ENCODE measurements at regions not wholly inside any gene's neighbourhood (a gene's known extent, or its start where the extent isn't known, plus 50 kb on each side); places are given as distances from the start of the nearest gene placed in this dataset.

DNA sequence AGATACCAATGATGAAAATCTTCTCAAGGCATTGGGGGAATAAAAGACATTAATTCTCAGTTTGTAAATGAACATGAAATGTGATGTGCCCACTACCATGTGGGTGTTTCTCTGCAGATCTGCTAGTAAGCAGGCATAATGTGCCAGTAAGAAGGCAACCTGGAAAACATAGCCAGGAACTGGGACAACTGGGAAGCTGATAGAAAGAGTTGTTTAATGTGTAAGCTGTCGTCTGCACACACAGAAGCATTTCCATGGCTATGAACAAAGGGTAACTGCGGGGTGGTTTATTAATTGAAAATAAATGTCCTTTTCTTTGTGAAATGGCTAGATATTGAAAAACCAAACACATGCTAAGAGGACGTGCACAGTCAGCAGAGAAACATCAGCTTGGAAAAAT is 52.0 kb downstream of the ZC3H11B start:
- TF ChIP-seq CTCF (IDR thresholded peaks at IDR 0.05; ENCODE audit: low read depth, low read length): no peak
- no peak for DNase-seq (ENCODE audit: extremely low read depth, low read depth)

- TF ChIP-seq CTCF (IDR thresholded peaks at IDR 0.05; ENCODE audit: low read depth, low read length): no peak
- DNase-seq (ENCODE audit: extremely low read depth, low read depth): no peak
Measured at GRCh38 chr1:219559899-219560298, 53.0 kb downstream of the ZC3H11B start.

DNA sequence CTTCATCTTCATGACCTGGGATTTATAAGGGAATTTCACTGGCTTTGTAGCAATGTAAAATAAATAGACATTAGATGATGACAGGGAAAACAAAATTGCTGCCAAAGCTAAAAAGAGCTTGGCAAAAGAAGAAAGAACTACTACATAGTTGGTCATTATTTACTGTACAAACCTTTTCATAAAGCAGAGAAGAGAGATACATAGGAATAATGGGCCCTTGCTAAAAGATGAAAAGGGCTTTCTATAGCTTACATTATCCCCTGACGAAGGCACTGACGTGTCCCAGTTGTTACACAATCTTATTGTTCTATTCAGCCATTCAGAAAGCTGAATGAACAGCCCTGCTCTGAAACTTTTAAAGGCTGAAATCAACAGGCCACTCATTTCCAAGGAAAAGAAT is 57.1 kb downstream of the ZC3H11B start:
- no peak for TF ChIP-seq CTCF (IDR thresholded peaks at IDR 0.05; ENCODE audit: low read depth, low read length)
- no peak for DNase-seq (ENCODE audit: extremely low read depth, low read depth)

- no peak for DNase-seq (ENCODE audit: extremely low read depth, low read depth)
- no peak for TF ChIP-seq CTCF (IDR thresholded peaks at IDR 0.05; ENCODE audit: low read depth, low read length)
Measured at GRCh38 chr1:219555031-219555692, 57.7 kb downstream of the ZC3H11B start.

DNA sequence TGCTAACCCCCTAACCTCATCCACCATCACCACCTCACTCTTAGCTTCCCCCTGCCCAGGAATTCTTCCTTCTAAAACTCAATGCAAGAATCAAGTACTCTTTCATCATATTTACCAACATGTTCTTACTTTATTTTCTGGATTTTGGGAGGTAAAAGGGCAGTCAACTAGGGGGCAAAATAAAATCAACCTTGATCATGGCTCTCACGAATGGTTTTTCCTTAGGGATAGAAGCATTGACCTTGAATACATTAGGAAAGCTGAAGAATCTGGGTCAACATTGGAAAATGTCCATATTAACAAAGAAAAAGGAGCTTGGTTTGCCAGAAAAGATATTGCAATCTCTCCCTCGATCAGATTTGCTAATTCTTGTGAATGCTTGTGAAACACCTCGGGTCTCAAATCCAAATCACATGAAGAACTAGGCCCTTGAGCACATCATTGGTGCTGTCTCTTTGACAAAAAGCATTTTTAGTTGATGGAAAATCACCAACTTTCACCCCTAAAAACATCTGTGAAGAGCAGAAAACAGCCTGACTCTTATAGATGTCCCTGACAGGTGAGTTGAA is 58.9 kb downstream of the ZC3H11B start:
- DNase-seq (ENCODE audit: extremely low read depth, low read depth): no peak
- TF ChIP-seq CTCF (IDR thresholded peaks at IDR 0.05; ENCODE audit: low read depth, low read length): no peak

- no peak for TF ChIP-seq CTCF (IDR thresholded peaks at IDR 0.05; ENCODE audit: low read depth, low read length)
- no peak for DNase-seq (ENCODE audit: extremely low read depth, low read depth)
Measured at GRCh38 chr1:219550201-219550600, 62.7 kb downstream of the ZC3H11B start.

DNA sequence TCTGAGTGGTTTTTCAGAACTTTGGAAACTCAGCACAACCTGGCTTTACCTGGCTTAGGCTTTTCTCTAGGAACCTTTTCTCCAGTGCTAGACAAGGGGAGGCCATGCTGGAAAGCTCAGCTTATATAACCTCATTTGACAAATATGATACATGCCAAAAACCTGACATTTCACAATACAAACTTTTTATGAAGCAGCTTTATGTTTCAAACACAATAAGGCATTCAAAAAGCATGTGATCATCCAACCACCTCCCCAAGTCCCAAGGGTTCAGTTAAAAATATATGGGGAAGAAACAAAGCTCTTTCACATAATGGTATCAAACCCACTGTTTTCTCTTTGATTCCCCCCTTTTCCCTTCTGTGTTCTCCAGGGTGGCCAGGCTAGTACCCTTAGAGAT is 63.7 kb downstream of the ZC3H11B start:
- DNase-seq (ENCODE audit: extremely low read depth, low read depth): no peak
- TF ChIP-seq CTCF (IDR thresholded peaks at IDR 0.05; ENCODE audit: low read depth, low read length): no peak

All from AG09319 (cell line).